ENCODE measurements at regions not wholly inside any gene's neighbourhood (a gene's known extent, or its start where the extent isn't known, plus 50 kb on each side); places are given as distances from the start of the nearest gene placed in this dataset.

GRCh38 chr15:70340494-70340870 is 242.8 kb upstream of the TLE3 start:
- no peak for DNase-seq (ENCODE audit: low read depth)
- no peak overlapping the region for H3K4me3 ChIP-seq (ENCODE audit: control insufficient read depth, low read depth, low read length)
- TF ChIP-seq CTCF (IDR thresholded peaks at IDR 0.05; ENCODE audit: control insufficient read depth, insufficient read depth, low read depth, low read length, missing control alignments): no peak

DNA sequence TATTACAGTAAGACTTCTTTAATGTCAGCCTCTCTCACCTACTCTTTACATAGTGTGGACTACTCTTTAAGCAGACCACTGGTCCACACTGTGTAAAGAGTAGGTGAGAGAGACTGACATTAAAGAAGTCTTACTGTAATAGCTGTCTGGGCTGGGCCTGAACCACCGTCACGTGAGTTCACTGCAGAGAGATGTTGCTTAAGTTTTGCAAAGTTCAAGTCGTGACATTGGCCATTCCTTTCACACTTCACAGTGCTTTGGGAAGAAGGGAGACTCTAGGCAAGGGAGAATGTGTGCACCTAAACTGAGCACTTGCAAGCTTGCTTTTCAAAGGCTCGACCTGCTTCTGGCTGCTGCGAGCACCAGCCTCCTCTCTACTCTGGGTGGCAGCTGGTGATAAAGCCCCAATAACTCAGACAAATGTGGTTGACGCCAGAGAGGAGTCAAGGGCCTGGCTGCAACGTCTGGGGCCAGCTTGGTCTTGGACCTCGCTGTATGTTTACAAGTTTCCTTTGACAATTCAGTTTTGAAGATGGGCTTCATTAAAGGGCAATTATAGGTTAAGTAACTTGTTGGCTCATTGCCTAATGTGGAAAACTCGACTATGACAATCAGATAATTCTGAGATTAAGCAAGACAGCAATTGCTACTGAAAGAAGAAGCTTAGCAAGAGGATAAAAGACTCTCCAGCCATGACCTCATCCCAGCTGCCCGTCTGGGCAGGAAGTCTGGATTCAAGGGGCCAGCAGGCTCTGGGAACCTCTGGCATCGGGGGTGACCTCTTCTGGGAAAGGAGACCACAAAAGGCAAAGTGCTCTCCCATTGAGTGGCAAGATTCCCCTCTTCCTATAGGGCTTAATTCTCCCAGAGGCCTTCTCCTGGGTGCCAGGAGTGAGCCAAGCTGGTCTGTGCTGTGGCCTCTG is 242.1 kb upstream of the TLE3 start:
- H3K4me3 ChIP-seq (ENCODE audit: control insufficient read depth, low read depth, low read length): no peak overlapping the region
- DNase-seq (ENCODE audit: low read depth): no peak
- no peak for TF ChIP-seq CTCF (IDR thresholded peaks at IDR 0.05; ENCODE audit: control insufficient read depth, insufficient read depth, low read depth, low read length, missing control alignments)

- DNase-seq (ENCODE audit: low read depth): no peak
- TF ChIP-seq CTCF (IDR thresholded peaks at IDR 0.05; ENCODE audit: control insufficient read depth, insufficient read depth, low read depth, low read length, missing control alignments): no peak
- H3K4me3 ChIP-seq (ENCODE audit: control insufficient read depth, low read depth, low read length): no peak overlapping the region
Measured at GRCh38 chr15:70337277-70338186, 239.8 kb upstream of the TLE3 start.

GRCh38 chr15:70336425-70337009 is 238.8 kb upstream of the TLE3 start:
- TF ChIP-seq CTCF (IDR thresholded peaks at IDR 0.05; ENCODE audit: control insufficient read depth, insufficient read depth, low read depth, low read length, missing control alignments): no peak
- H3K4me3 ChIP-seq (ENCODE audit: control insufficient read depth, low read depth, low read length): no peak overlapping the region
- no peak for DNase-seq (ENCODE audit: low read depth)

GRCh38 chr15:70334286-70334685 is 236.6 kb upstream of the TLE3 start:
- no peak overlapping the region for H3K4me3 ChIP-seq (ENCODE audit: control insufficient read depth, low read depth, low read length)
- TF ChIP-seq CTCF (IDR thresholded peaks at IDR 0.05; ENCODE audit: control insufficient read depth, insufficient read depth, low read depth, low read length, missing control alignments): no peak
- DNase-seq (ENCODE audit: low read depth): no peak

- H3K4me3 ChIP-seq (ENCODE audit: control insufficient read depth, low read depth, low read length): no peak overlapping the region
- TF ChIP-seq CTCF (IDR thresholded peaks at IDR 0.05; ENCODE audit: control insufficient read depth, insufficient read depth, low read depth, low read length, missing control alignments): no peak
- DNase-seq (ENCODE audit: low read depth): no peak
Measured at GRCh38 chr15:70329179-70329578, 231.5 kb upstream of the TLE3 start.

Data from AG09309 (cell line).